HepG2 (cell line): ENCODE measurements at regions not wholly inside any gene's neighbourhood (a gene's known extent, or its start where the extent isn't known, plus 50 kb on each side); places are given as distances from the start of the nearest gene placed in this dataset.

Experiments used
- ATAC-seq: fragments of 200-7000 bp; cut with Tn5 transposase; 3 replicates; pipeline ENCODE4 v1.9.1; 2020; ENCODE audit warnings: mild to moderate bottlenecking, moderate library complexity
- BruUV-seq: library from RNA; stranded (reverse); fragments of 400-500 nt; replicated peaks from 2 replicates; lab custom pipeline; 2021; lab: Mats Ljungman, UMichigan
- CTCF ChIA-PET: fragments of 300-600 bp; formaldehyde crosslinking; extraction: SDS; loops from one replicate; lab custom pipeline; 2021; ENCODE audit warnings: low total read pairs, inconsistent platforms, low intra/inter-chr PET ratio; lab: Yijun Ruan, JAX
- POLR2A ChIA-PET: fragments of 350-600 bp; sonication (Branson Sonifier 250); formaldehyde crosslinking; loops from one replicate; lab custom pipeline; 2020; ENCODE audit warnings: antibody characterized with exemption, inconsistent platforms; lab: Yijun Ruan, JAX
- DNase-seq: peaks from one replicate; pipeline ENCODE4 v3.0.0-alpha.2; 2015; ENCODE audit warnings: low spot score
- FAIRE-seq: peaks from 3 replicates; lab custom pipeline; 2011; peaks lifted over from hg19 to GRCh38; lab: Jason Lieb, UNC
- H2AFZ ChIP-seq: one replicate; pipeline ENCODE4 v1.6.1; 2011; ENCODE audit warnings: low read length, inconsistent platforms
- H3K27ac ChIP-seq: fragments of 300-600 bp; 3 replicates; pipeline ENCODE4 v1.8.0; 2011; ENCODE audit warnings: mixed run types, mild to moderate bottlenecking, mixed read lengths, low read length, inconsistent platforms; ENCODE audit not compliant: insufficient read depth; ENCODE audit errors: extremely low read length
- H3K27me3 ChIP-seq, 2 experiments: fragments of 200-600 bp in 1 of 2; 2 replicates in 1 of 2; 3 replicates in 1 of 2; pipeline versions ENCODE4 v1.6.0 to v1.8.0; 2011; ENCODE audit warnings: low read length in 2 of 2, mild to moderate bottlenecking in 2 of 2, moderate library complexity in 2 of 2, inconsistent platforms in 1 of 2; ENCODE audit not compliant: insufficient read depth in 2 of 2, control insufficient read depth in 1 of 2
- H3K36me3 ChIP-seq, 2 experiments: fragments of 200-600 bp in 1 of 2; replicated peaks in 1 of 2; 2 replicates in 1 of 2; 3 replicates in 1 of 2; pipeline versions ENCODE4 v1.5.1 to v1.8.0; 2011; ENCODE audit warnings: low read length in 2 of 2, inconsistent platforms in 1 of 2; ENCODE audit not compliant: insufficient read depth in 2 of 2, control insufficient read depth in 1 of 2
- H3K4me1 ChIP-seq: 2 replicates; pipeline ENCODE4 v1.5.1; 2012; ENCODE audit warnings: low read length, inconsistent platforms; ENCODE audit not compliant: insufficient read depth
- H3K4me2 ChIP-seq: 2 replicates; pipeline ENCODE4 v1.6.0; 2011; ENCODE audit warnings: low read depth, low read length, inconsistent platforms
- H3K4me3 ChIP-seq, 3 experiments: fragments of 200-600 bp in 1 of 3; sonication (generic), shearing (Covaris generic) in 1 of 3; replicated peaks in 1 of 3; 2 replicates each; pipeline ENCODE4 v1.5.1; 2011 to 2016; ENCODE audit warnings: low read length in 3 of 3, inconsistent platforms in 2 of 3, low read depth in 2 of 3, mild to moderate bottlenecking in 2 of 3, control low read depth in 1 of 3, mixed read lengths in 1 of 3; ENCODE audit not compliant: insufficient read depth in 1 of 3
- H3K79me2 ChIP-seq: one replicate; pipeline ENCODE4 v1.6.1; 2011; ENCODE audit warnings: low read length, inconsistent platforms; ENCODE audit not compliant: insufficient read depth
- H3K9ac ChIP-seq: 2 replicates; pipeline ENCODE4 v1.6.0; 2011; ENCODE audit warnings: mild to moderate bottlenecking, low read depth, low read length, inconsistent platforms; ENCODE audit not compliant: insufficient read depth
- H3K9me3 ChIP-seq: 2 replicates; pipeline ENCODE4 v1.5.1; 2012; ENCODE audit warnings: mild to moderate bottlenecking, low read length
- H4K20me1 ChIP-seq: 2 replicates; pipeline ENCODE4 v1.6.0; 2011; ENCODE audit warnings: inconsistent platforms, mild to moderate bottlenecking, low read length, moderate library complexity; ENCODE audit not compliant: insufficient read depth
- EZH2 ChIP-seq: conservative IDR thresholded peaks from 2 replicates; pipeline ENCODE4 v1.6.1; 2012; ENCODE audit warnings: mild to moderate bottlenecking, low read depth, low read length, moderate library complexity
- KLF6 ChIP-seq: IDR thresholded peaks from 2 replicates; pipeline ENCODE4 v1.8.0; 2016; ENCODE audit warnings: missing biosample characterization, missing genetic modification reagents
- MTA1 ChIP-seq: sonication (generic); formaldehyde crosslinking; IDR thresholded peaks from 2 replicates; pipeline ENCODE4 v1.4.0; 2020; ENCODE audit warnings: missing genetic modification reagents, mild to moderate bottlenecking, borderline replicate concordance
- RNF2 ChIP-seq: fragments of 450-650 bp; conservative IDR thresholded peaks from 2 replicates; pipeline ENCODE4 v1.6.1; 2016; ENCODE audit warnings: low read depth
- ZC3H13 ChIP-seq: sonication (generic); formaldehyde crosslinking; IDR thresholded peaks from 2 replicates; pipeline ENCODE4 v1.8.1; 2023; ENCODE audit warnings: mild to moderate bottlenecking, missing genetic modification reagents, moderate library complexity
- ZNF12 ChIP-seq: sonication (generic); formaldehyde crosslinking; IDR thresholded peaks from 2 replicates; pipeline ENCODE4 v1.5.0; 2020; ENCODE audit warnings: missing genetic modification reagents
- ZNF350 ChIP-seq: sonication (generic); formaldehyde crosslinking; IDR thresholded peaks from 2 replicates; pipeline ENCODE4 v1.4.0; 2020; ENCODE audit warnings: mild to moderate bottlenecking, low read depth, missing genetic modification reagents, borderline replicate concordance
- ZNF567 ChIP-seq: sonication (generic); formaldehyde crosslinking; IDR thresholded peaks from 2 replicates; pipeline ENCODE4 v1.8.1; 2023; ENCODE audit warnings: mild to moderate bottlenecking, missing genetic modification reagents, borderline replicate concordance
- WGBS: methylation state at CpG from one replicate; pipeline ENCODE4 v1.1.6; 2017; ENCODE audit warnings: low lambda C conversion rate; 5-methylcytosine and 5-hydroxymethylcytosine counted together
- in situ Hi-C: cut with HindIII; loops from 2 replicates; pipeline ENCODE4 v1.10.0; 2017; ENCODE audit warnings: low pct_unique_long_range_greater_than_20kb; ENCODE audit not compliant: extremely low pct_ligation_motif_present
- intact Hi-C: fragments of 100-400 bp; cut with micrococcal nuclease; formaldehyde crosslinking; loops from one replicate; pipeline ENCODE4 v1.10.0; 2022; ENCODE audit not compliant: unreplicated experiment
- TF ChIP-seq, protein P1 (sequence below): sonication (generic); formaldehyde crosslinking; IDR thresholded peaks from 2 replicates; pipeline ENCODE4 v1.5.1; 2020; ENCODE audit warnings: missing genetic modification reagents, mild to moderate bottlenecking, borderline replicate concordance

DNA sequence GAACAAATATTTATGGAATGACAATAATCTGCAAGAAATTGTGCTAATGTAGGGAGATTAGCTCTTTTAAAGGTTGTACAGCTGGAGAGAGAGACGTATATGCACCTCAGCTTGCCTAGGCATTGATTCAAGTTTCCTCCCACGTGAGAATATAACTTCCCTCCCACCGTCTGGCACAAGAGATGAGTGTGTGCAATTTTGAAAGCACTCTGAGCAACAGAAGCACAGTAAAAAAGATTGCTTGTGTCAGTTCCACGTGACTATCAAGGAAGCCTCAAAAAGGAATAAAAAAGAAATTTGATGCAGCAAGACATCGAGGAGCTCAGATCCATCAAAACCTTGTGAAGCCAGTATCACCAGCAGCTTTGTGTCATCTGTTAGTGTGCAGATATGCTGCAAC lies 435.3 kb downstream of the TUSC7 start (continued):
- TF ChIP-seq, protein P1, sequence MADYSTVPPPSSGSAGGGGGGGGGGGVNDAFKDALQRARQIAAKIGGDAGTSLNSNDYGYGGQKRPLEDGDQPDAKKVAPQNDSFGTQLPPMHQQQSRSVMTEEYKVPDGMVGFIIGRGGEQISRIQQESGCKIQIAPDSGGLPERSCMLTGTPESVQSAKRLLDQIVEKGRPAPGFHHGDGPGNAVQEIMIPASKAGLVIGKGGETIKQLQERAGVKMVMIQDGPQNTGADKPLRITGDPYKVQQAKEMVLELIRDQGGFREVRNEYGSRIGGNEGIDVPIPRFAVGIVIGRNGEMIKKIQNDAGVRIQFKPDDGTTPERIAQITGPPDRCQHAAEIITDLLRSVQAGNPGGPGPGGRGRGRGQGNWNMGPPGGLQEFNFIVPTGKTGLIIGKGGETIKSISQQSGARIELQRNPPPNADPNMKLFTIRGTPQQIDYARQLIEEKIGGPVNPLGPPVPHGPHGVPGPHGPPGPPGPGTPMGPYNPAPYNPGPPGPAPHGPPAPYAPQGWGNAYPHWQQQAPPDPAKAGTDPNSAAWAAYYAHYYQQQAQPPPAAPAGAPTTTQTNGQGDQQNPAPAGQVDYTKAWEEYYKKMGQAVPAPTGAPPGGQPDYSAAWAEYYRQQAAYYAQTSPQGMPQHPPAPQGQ (CRISPR knock-in tag) = no peak
- no peak for TF ChIP-seq ZNF350

DNA sequence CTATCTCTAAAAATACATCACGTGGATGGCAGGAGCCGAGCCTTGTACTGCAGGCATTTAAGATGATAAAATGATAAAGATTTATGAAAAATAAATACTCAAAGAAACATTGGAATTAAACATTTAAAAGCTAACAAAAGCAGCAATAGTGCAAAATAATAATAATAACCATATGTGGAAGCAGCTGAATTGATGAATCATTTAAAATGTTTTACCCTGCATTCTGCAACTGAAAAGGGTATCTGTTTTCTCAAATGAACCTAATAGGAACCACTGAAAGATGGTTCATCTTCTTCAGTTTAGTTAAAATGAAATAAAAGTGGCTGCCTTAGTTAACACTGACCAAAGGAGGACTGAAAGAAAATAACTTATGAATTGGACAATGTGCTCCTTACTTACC lies 436.1 kb downstream of the TUSC7 start:
- CTCF ChIA-PET = no interaction called here
- H3K27me3 ChIP-seq = no peaks in the 10 kb centered on the region
- no peak for TF ChIP-seq MTA1 (CRISPR knock-in tag)
- TF ChIP-seq KLF6 (CRISPR knock-in tag) = no peak
- TF ChIP-seq ZNF12 = no peak
- no peak for TF ChIP-seq RNF2
- H3K9ac ChIP-seq = no peak overlapping the region
- H3K27ac ChIP-seq = no peak overlapping the region
- intact Hi-C loops = no loop called here
- H3K4me1 ChIP-seq = no peaks in the 10 kb centered on the region
- no peaks in the 10 kb centered on the region for H3K79me2 ChIP-seq
- no peaks in the 10 kb centered on the region for H3K9me3 ChIP-seq
- H3K4me2 ChIP-seq = no peak overlapping the region
- WGBS = 2% methylated on average over 2 of the region's 2 CpGs
- H3K4me3 ChIP-seq = no peak overlapping the region
- no TSS peak for BruUV-seq
- DNase-seq (no peak), FAIRE-seq (no peak), ATAC-seq (no peak)
- POLR2A ChIA-PET = no interaction called here
- H3K36me3 ChIP-seq = no peaks in the 10 kb centered on the region
- H4K20me1 ChIP-seq = no peaks in the 10 kb centered on the region
- no peak overlapping the region for H2AFZ ChIP-seq
- in situ Hi-C loops = no loop called here

DNA sequence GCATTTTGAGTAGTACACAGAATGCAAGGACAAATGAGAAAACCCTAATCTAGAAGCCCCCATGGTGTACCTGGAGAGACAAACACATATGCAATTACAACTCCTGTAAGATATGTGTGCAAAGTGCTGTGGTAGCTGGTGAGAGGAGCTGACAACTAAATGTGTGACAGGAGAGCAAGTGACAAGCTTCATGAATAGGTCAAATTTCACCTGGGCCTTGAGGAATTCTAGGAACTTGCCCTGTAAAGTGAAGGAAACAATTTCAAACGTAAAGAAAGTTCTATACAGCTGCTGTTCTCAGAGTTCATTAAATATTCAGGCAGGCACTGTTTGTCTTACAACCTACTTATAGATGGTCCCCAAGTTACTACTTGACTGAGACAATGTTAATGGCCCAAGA lies 437.0 kb downstream of the TUSC7 start:
- ATAC-seq = no peak
- intact Hi-C loops = no loop called here
- TF ChIP-seq ZNF567 (CRISPR knock-in tag) (no peak), EZH2 (no peak), ZC3H13 (CRISPR knock-in tag) (no peak)

More for the DNA sequence above, 437.0 kb downstream of the TUSC7 start:
- in situ Hi-C loops = no loop called here
- POLR2A ChIA-PET = no interaction called here
- no TSS peak for BruUV-seq
- Histone ChIP-seq H3K9me3 (no peaks in the 10 kb centered on the region), H3K4me3 (no peak overlapping the region), H3K4me2 (no peak overlapping the region), H3K79me2 (no peaks in the 10 kb centered on the region), H3K9ac (no peak overlapping the region), H2AFZ (no peak overlapping the region), H3K27me3 (no peaks in the 10 kb centered on the region), H4K20me1 (no peaks in the 10 kb centered on the region), H3K36me3 (no peaks in the 10 kb centered on the region), H3K4me1 (no peaks in the 10 kb centered on the region), H3K27ac (no peak overlapping the region)
- CTCF ChIA-PET = no interaction called here
- no peak for FAIRE-seq
- DNase-seq = no peak
- WGBS = 0% methylated on average over 1 of the region's 1 CpG
